ENCODE measurements at regions not wholly inside any gene's neighbourhood (a gene's known extent, or its start where the extent isn't known, plus 50 kb on each side); places are given as distances from the start of the nearest gene placed in this dataset.

- TF ChIP-seq CTCF (IDR thresholded peaks at IDR 0.05) = no peak
- no peak for TF ChIP-seq POLR2A (IDR thresholded peaks at IDR 0.05)
Measured at GRCh38 chr13:58933475-58933874, 1230.3 kb downstream of the DIAPH3 start.
